Urinary bladder (tissue), 3 donors: ENCODE measurements at regions not wholly inside any gene's neighbourhood (a gene's known extent, or its start where the extent isn't known, plus 50 kb on each side); places are given as distances from the start of the nearest gene placed in this dataset.

Experiments
- DNase-seq: peaks from one replicate; pipeline ENCODE4 v3.0.0-alpha.2; 2015; ENCODE audit errors: extremely low spot score
- H3K27ac ChIP-seq: one replicate; pipeline ENCODE4 v1.5.1; 2013; ENCODE audit warnings: low read depth, mild to moderate bottlenecking, moderate library complexity
- H3K36me3 ChIP-seq: one replicate; pipeline ENCODE4 v1.6.1; 2013; ENCODE audit warnings: mild to moderate bottlenecking, moderate library complexity; ENCODE audit not compliant: insufficient read depth
- H3K4me1 ChIP-seq: one replicate; pipeline ENCODE4 v1.6.1; 2013; ENCODE audit warnings: mild to moderate bottlenecking, moderate library complexity; ENCODE audit not compliant: insufficient read depth
- H3K4me3 ChIP-seq: one replicate; pipeline ENCODE4 v1.5.1; 2013; ENCODE audit warnings: low read depth, low read length
- WGBS: extraction: QIAGEN DNeasy Blood & Tissue Kit; methylation state at CpG from one replicate; pipeline ENCODE4 v1.1.7; 2013; 5-methylcytosine and 5-hydroxymethylcytosine counted together
- donor health status: healthy with polysubstance abuse.
- donor health status: healthy.

DNA sequence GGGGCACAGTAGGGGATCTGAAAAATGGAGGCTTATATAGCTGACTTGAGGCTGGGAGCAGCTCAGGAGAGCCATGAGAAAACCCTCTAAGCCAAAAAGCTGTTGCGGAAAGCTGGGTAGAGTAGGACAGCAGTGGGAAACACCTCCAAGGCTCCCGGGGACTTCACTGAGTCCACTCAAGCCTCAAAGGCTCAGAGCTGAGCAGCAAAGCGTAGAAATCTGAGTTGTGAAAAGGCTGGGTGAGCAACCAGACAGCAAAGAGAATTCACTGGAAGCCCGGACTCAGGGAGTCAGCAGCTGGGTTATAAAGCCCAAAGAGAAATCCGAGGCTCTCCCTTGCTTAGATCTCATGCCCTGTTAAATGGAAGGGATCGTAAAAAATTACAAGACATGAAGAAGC is 905.0 kb downstream of the EFNB2 start:
- no peak for DNase-seq
- no peak overlapping the region for H3K4me3 ChIP-seq
- no peaks in the 10 kb centered on the region for H3K4me1 ChIP-seq
- H3K27ac ChIP-seq, result no peak overlapping the region
- no peaks in the 10 kb centered on the region for H3K36me3 ChIP-seq
- WGBS, result 76% methylated on average over 6 of the region's 6 CpGs

DNA sequence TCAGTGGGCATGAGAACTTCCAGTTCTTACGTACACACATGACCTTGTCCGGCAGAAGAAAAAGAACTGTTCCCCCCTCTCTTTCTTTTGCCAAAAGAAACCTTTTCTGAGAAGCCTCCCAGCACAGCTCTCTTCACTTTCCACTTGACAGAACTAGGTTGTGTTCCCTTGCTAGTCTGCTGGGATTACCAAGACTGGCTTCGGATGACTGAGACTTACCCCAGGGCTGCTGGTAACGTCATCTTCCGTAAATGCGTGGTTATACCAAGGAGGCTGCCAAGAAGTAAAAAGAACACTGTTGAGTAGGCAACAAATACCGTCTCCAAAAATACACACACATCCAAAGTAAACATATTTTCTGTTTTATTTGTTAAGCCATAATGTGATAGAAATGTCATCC is 908.2 kb downstream of the EFNB2 start:
- DNase-seq, result no peak

DNA sequence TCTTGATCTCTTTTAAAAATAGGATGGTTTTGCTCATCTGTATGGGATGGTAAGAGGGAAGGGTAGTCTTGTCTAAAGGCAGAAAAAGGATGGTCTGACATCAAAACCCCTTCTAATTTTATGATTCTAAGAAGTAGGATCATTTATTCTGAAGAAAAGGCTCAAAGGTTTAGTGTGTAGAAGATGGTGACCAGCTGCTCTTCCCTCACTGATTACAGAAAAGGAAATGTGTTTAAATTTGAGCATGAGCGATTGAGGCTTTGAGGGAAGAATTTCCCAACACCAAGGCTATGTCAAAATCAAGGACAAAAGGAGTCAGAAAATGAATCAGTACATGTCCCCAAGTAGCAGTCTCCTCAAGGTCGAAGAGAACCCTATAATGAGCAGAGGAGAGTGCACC is 909.8 kb downstream of the EFNB2 start:
- H3K36me3 ChIP-seq, result no peaks in the 10 kb centered on the region
- no peaks in the 10 kb centered on the region for H3K4me1 ChIP-seq
- no peak overlapping the region for H3K4me3 ChIP-seq
- WGBS, result 70% methylated on average over 2 of the region's 2 CpGs
- DNase-seq, result no peak
- no peak overlapping the region for H3K27ac ChIP-seq

More for the DNA sequence above, 908.2 kb downstream of the EFNB2 start:
- no peaks in the 10 kb centered on the region for H3K4me1 ChIP-seq
- WGBS, result 75% methylated on average over 7 of the region's 7 CpGs
- H3K36me3 ChIP-seq, result no peaks in the 10 kb centered on the region
- H3K4me3 ChIP-seq, result no peak overlapping the region
- H3K27ac ChIP-seq, result no peak overlapping the region

DNA sequence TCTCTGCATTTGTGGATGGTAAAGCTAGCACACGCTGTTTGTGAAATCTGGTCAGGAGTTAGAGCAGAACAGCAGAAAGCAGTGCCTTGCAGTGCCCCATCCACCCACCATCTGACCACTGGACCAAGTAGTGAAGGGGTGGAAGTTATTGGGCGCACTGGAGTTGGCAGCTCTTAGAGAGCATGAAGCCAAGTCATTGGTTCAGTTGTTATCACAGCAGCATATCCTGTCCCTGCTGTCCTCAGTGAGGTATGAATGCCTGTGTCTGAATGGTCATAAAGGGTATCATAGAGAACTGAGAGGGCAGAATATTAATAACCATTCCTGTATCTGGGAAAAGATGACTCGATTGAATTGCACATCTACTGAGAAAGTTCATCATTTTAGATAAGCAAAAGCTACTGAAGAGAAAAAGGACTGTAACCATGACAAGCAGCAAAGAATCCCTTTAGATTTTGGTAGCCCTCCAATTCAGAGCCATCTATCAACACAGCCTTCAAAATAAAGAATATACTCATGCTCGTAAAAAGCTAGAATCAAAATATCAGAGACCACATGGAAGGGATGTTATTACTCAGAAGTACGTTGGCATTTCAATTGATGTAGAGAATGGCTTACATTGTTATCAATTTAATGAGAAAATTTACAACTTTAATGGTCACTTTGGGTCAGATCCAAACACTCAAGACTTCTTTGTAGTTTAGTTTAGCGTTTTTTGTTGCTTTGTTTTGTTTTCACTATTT is 919.0 kb downstream of the EFNB2 start:
- 45% methylated on average over 6 of the region's 6 CpGs for WGBS
- Histone ChIP-seq H3K27ac (no peak overlapping the region), H3K36me3 (no peaks in the 10 kb centered on the region), H3K4me1 (no peaks in the 10 kb centered on the region), H3K4me3 (no peak overlapping the region)
- DNase-seq, result no peak

DNA sequence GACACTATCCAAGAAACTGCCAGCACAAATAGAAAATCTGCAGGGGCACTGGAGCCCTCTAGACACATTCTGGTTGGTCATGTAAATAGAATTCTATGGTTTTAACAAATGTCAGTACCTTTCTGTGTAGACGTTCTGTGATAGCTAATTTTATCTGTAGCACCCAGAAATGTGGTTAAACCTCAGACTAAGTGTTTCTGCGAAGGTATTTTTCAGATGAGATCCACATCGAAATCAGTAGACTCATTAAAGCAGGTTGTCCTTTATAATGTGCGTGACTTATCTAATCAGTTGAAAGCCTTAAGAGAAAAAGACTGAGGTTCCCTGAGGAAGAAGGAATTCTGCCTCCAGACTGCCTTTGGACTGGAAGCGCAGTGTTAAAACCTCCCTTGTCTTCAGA is 922.9 kb downstream of the EFNB2 start:
- WGBS, result 82% methylated on average over 5 of the region's 5 CpGs

DNA sequence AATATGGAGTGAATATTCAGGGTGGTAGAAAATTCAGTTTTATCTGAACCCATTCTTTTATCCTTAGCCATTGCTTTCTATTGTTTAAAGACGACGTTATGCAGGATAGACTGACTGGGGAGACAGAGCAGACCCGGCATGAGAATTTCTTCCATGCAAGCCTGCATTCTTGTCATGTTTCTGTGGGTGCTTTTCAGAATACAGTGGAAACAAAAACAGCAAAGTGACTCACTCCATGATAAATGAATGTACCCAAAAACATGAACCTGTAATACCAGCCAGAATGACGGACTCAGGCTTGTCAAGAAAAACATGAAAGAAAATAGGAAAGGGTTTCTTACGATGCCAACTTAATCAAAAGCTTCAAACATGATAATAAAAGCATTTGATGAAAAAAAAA is 924.0 kb downstream of the EFNB2 start:
- Histone ChIP-seq H3K36me3 (no peaks in the 10 kb centered on the region), H3K4me1 (no peaks in the 10 kb centered on the region), H3K27ac (no peak overlapping the region), H3K4me3 (no peak overlapping the region)
- DNase-seq, result no peak
- 25% methylated on average over 5 of the region's 5 CpGs for WGBS

More for the DNA sequence above, 922.9 kb downstream of the EFNB2 start:
- H3K36me3 ChIP-seq, result no peaks in the 10 kb centered on the region
- H3K27ac ChIP-seq, result no peak overlapping the region
- no peak overlapping the region for H3K4me3 ChIP-seq
- no peaks in the 10 kb centered on the region for H3K4me1 ChIP-seq
- no peak for DNase-seq

DNA sequence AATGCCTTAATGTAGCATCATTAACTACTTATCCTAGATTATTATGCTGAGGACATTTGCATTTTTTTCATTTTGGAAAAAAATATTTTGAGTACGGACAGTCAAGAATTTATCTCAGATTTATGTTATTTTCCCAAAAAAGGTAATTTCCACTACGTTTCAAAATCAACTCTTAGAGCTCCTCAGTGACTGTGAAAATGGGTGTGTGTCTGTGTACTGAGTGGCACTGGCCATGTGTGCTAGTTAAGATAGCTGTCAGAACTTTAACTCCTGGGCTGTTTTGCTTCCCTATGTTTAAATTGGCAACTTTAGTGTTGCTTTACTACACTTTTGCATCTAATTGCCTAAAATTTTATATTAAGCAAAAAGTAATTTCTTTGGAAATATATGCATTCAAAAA is 927.4 kb downstream of the EFNB2 start:
- 62% methylated on average over 2 of the region's 2 CpGs for WGBS
- no peak overlapping the region for H3K4me3 ChIP-seq
- DNase-seq, result no peak
- no peaks in the 10 kb centered on the region for H3K36me3 ChIP-seq
- no peak overlapping the region for H3K27ac ChIP-seq
- H3K4me1 ChIP-seq, result no peaks in the 10 kb centered on the region

DNA sequence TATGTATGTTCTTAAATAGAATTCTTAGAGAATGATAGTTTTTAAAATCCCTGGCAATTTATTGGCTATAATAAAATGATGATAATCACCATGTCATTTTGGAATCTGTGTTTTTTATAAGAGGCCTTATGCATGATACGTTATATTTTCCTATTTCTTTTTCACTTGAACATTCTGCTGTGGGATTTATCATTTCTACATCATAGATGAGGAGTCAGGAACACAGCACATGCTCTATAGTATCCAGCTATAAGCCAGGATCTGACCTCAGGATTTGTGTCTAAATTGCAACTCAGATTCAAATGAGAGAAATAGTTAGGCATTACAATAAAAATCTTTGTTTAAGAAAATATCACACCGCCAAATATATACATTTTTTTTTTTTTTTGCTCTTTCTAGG is 928.0 kb downstream of the EFNB2 start:
- Histone ChIP-seq H3K27ac (no peak overlapping the region), H3K36me3 (no peaks in the 10 kb centered on the region), H3K4me1 (no peaks in the 10 kb centered on the region), H3K4me3 (no peak overlapping the region)
- DNase-seq, result no peak
- WGBS, result 84% methylated on average over 2 of the region's 2 CpGs

DNA sequence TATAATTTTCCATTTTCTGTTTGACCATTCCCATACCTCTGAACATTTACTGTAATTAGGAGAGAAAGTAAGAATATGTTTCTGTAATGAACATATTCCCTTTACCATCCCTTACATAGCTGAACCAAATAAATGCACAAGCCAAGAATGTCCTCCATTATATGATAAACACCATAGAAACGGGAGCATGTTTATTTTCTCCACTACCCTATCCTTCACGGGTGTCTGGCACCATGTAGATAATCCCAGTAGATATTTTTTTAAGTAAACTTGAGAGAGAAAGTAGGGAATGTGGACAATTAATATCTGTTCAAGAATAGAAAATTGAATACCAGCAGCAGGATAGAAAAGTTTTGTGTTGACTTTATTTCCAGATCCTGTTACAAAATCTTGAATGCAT is 928.4 kb downstream of the EFNB2 start:
- H3K36me3 ChIP-seq, result no peaks in the 10 kb centered on the region
- no peaks in the 10 kb centered on the region for H3K4me1 ChIP-seq
- WGBS, result 29% methylated on average over 2 of the region's 2 CpGs
- H3K4me3 ChIP-seq, result no peak overlapping the region
- H3K27ac ChIP-seq, result no peak overlapping the region
- DNase-seq, result no peak

DNA sequence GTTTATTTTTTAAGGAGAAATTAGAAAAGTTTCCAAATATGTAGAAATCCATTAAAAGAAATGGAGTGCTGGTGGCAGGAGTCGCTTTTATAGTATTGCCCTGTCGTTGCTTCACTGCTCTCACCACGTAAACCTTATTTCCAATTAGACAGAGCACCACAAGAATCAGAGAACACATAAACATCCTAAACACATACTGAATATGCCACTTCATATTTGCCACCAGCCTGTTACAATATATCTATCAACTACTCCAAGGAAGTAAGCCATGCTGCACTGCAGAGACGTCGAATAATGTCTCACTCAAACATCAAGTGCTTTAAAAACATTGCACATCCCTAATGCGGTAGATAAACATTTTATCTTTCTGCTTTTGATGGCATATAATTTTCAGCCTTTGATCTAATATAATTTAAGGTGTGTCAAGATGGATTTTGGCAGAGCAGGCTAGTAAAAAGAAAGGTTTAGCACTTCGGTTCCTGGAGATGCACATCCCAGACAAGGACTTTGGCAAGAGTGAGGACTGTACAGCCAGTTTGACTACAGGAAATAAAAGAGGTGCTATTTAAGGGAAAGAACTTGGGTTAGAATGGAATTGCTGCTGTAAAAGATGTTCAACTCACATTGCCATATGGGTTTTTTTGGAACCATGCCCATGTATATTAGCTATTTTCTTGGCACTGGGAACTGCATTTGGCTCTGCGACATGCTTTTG is 932.3 kb downstream of the EFNB2 start:
- 48% methylated on average over 8 of the region's 8 CpGs for WGBS
- Histone ChIP-seq H3K4me3 (no peak overlapping the region), H3K27ac (no peak overlapping the region), H3K36me3 (no peaks in the 10 kb centered on the region), H3K4me1 (no peaks in the 10 kb centered on the region)
- no peak for DNase-seq

DNA sequence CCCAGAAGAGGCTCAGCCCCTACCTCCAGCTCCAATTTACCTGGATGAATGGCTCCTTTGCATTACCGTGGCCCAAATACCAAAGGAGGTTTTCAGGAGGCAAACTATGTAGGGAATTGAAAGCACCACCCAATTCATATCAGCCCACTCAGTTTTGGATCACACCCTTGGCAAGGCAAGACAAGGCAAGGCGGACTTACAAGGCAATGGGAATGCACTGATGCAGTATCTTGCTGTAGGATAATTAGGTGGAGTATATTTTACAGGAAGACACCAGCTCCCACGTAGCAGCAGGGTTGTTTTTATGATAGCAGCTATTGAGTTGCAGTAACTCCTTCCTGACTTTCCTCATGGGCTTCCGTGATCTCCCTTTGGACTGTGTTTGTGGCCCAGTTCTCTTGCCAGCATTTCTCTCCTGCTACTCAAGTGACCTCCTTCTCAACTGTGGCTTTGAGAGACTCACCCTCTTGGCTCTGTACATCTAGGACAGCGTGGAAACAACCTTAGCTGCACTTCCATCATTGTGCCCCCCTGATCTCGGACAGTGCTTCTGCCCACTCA is 935.9 kb downstream of the EFNB2 start:
- Histone ChIP-seq H3K36me3 (no peaks in the 10 kb centered on the region), H3K4me1 (no peaks in the 10 kb centered on the region), H3K27ac (no peak overlapping the region), H3K4me3 (no peak overlapping the region)
- no peak for DNase-seq
- WGBS, result 68% methylated on average over 6 of the region's 6 CpGs

DNA sequence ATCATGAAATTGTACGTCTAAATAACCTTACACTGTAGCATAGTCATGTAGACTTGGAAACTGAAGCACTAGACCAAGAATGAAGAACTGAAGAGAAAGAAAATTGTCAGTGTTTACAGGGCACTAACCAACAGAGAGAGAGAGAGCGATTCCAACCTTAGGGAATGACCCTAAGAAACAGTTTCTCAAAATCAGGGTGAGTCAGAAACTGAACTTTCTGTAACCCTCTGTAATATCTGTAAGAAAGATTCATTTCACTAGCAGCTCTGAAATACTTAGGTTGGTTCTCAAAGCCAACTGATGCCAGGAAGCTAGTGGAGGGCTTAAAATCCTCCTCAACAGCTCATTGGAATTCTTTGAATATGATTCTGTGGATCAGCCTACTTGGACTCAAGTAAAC is 936.9 kb downstream of the EFNB2 start:
- no peak overlapping the region for H3K4me3 ChIP-seq
- H3K36me3 ChIP-seq, result no peaks in the 10 kb centered on the region
- WGBS, result 73% methylated on average over 2 of the region's 2 CpGs
- no peak overlapping the region for H3K27ac ChIP-seq
- no peaks in the 10 kb centered on the region for H3K4me1 ChIP-seq
- DNase-seq, result no peak

DNA sequence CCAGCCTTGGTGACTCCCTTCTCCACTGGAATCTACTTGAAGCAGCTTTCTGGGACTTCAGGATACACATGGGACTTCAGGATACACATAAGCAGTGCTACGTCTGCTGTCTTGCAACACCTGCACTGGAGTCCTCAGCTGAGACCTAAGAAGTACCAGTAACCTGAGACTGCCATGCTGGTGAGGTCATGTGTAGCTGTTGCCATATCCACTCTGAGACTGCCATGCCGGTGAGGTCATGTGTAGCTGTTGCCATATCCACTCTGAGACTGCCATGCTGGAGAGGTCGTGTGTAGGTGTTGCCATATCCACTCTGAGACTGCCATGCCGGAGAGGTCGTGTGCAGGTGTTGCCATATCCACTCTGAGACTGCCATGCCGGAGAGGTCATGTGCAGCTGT is 937.9 kb downstream of the EFNB2 start:
- Histone ChIP-seq H3K4me1 (no peaks in the 10 kb centered on the region), H3K36me3 (no peaks in the 10 kb centered on the region), H3K4me3 (no peak overlapping the region), H3K27ac (no peak overlapping the region)
- no peak for DNase-seq
- WGBS, result 92% methylated on average over 6 of the region's 6 CpGs

DNA sequence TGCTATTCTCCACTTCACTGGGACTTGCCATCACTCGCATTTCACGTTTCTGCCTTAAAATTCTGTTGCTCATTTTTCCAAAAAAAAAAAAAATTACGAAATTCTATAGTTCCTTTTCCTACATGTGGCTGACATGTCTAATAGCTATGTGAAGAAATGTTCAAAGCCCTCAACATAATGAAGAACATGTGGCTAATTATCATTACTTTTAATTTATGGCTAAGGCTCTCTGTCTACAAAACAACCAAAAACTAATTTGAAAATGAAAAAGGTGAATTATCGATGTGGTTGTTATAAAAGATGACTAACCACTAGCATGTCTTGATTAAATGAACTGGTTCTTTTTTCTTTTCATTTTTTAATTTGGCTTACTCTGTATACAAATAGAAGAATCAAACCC is 940.0 kb downstream of the EFNB2 start:
- no peak overlapping the region for H3K4me3 ChIP-seq
- whole genome bisulfite sequencing, result 91% methylated on average over 4 of the region's 4 CpGs
- no peaks in the 10 kb centered on the region for H3K36me3 ChIP-seq
- H3K27ac ChIP-seq, result no peak overlapping the region
- no peak for DNase-seq
- H3K4me1 ChIP-seq, result no peaks in the 10 kb centered on the region
